GM10266 (cell line): ENCODE measurements at regions not wholly inside any gene's neighbourhood (a gene's known extent, or its start where the extent isn't known, plus 50 kb on each side); places are given as distances from the start of the nearest gene placed in this dataset.
A peak's percentile ranks its signal among the peaks of the same experiment; 100 is the strongest.

Source experiments
- DNase-seq: peaks from one replicate; pipeline ENCODE4 v3.0.0; 2012; ENCODE audit errors: extremely low spot score
- CTCF ChIP-seq: IDR thresholded peaks from 2 replicates; pipeline ENCODE4 v1.5.1; 2012; ENCODE audit warnings: mild to moderate bottlenecking, low read depth; ENCODE audit not compliant: control insufficient read depth, insufficient read depth; ENCODE audit errors: missing control alignments

DNA sequence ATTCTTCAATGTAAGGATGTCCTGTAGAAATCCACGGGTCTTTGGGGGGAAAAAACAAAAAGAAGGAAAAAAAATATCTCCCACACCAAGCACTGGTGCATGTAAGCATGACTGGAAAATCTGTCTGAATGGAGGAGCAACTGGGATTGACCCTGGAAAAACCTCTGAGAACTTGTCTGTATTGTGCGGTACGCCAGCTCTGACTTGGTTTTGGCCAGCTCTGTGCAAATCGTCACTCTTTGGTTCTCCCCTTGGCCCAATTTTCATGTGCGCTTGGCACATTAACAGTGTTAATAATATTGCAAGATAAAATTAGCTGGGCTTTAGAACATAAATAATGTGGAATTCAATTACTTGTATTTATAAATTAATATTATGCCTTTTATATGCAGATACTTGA, 231.2 kb upstream of the HAND2 start:
- TF ChIP-seq CTCF: no peak
- no peak for DNase-seq

DNA sequence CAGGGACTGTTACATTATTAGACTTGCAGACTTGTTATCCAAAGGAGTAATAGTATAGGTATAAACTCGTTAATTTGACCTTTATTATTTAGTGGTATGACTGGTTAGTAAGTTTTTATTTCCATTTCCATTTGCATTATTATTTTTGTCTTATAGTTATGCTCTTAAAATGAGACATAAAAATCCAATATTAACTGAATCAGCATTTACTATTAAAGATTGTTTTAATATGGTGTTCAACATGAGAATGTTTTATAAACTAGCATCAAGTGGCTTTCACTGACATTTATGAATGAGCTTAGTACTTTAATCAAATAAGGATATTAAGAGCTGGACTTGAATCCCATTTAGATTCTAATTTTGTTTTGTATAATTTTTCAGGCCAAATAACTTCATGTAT, 228.1 kb upstream of the HAND2 start:
- DNase-seq: no peak
- TF ChIP-seq CTCF: no peak

- no peak for DNase-seq
- TF ChIP-seq CTCF: no peak
Measured at GRCh38 chr4:173753408-173753807, 223.4 kb upstream of the HAND2 start.

- peak; percentile 56 for TF ChIP-seq CTCF
- peak; percentile 10 for DNase-seq
Measured at GRCh38 chr4:173752610-173753230, 222.7 kb upstream of the HAND2 start.

DNA sequence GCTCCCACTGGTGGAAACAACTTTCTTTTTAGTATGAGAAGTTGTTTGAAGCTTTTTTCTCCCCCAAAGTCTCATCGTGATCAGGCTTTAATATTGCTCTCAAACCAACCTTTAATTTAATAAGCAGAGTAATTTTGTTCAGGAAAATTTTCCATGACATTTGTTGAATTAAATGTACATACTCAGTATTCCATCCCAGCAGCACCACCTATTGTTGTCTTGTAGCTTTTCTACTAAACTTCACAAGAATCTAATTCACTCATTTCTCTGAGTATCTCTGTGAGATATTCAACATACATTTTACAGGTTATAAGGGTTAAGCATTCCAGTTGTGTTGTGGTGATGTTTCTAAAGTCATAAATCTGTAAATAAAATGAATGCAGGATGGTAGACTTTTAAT, 218.3 kb upstream of the HAND2 start:
- DNase-seq: no peak

DNA sequence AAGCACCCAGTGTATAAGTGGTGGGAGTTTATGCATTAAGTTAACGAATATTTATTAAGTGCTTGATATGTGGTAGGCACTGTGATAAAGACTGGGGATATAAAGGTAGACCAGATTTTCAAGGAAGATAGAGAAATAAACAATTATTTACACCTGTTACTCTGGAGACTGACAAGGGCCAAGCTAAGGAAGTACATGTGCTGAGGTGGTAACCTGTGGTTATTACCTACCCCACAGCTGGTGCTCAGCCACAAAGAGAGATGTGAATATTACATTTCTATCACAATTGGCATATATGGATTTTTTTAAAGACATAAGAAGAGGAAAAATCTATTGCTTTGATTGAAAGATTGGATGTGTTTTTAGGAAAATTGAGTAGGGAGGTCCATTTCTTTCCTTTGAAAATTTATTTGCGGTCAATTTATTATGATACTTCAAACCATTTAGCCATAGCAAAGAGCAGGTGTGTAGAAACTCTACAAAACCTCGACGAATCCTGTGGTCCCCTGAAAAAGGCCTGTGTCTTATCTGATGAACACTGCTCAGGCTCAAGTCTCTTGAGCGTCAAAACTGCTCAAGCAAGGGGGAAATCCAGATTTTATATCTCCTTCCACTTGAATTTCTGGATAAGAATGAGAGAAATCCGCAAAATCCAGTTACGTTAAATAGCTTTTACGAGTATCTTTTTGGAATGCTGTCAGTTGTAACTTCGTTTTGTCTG, 217.7 kb upstream of the HAND2 start:
- TF ChIP-seq CTCF: no peak
- no peak for DNase-seq

More for the DNA sequence above, 218.3 kb upstream of the HAND2 start:
- TF ChIP-seq CTCF: no peak

DNA sequence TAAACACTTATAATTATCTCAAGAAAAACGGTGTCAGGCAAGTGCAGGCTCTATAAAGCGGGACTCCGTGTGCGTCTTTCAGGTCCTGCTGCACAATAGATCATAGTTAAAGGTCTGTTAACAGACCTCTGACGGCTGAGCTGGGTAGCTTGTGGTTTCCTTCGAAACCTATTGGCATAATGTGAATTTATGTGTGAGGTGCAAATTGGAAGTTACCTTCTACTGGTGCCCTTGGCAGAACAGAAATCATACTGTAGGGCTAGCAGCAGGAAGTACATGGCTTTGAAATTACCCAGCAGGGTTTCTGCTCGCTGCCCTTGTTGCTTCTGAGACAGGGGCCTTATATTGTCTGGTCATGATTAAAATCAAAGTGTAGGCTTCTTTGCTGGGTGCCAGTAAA, 216.4 kb upstream of the HAND2 start:
- no peak for DNase-seq
- no peak for TF ChIP-seq CTCF
